PC-9 (cell line): ENCODE measurements at regions not wholly inside any gene's neighbourhood (a gene's known extent, or its start where the extent isn't known, plus 50 kb on each side); places are given as distances from the start of the nearest gene placed in this dataset.

Experiments
- BruUV-seq: library from RNA; stranded (reverse); fragments of 400-500 nt; replicated peaks from 2 replicates; lab custom pipeline; 2021; lab: Mats Ljungman, UMichigan
- CTCF ChIA-PET: fragments of 300-600 bp; sonication (Branson Sonifier 250); formaldehyde crosslinking; loops from one replicate; lab custom pipeline; 2022; ENCODE audit warnings: antibody characterized with exemption; lab: Charles Lee
- POLR2A ChIA-PET: fragments of 300-600 bp; sonication (Branson Sonifier 250); formaldehyde crosslinking; loops from one replicate; lab custom pipeline; 2022; ENCODE audit warnings: antibody characterized with exemption; ENCODE audit not compliant: unreplicated experiment; lab: Charles Lee
- DNase-seq, 2 experiments: peaks; one replicate each; pipeline versions ENCODE4 v3.0.0 to v3.0.0-alpha.2; 2015 to 2022; ENCODE audit warnings: mixed read lengths in 1 of 2
- H2AFZ ChIP-seq: fragments of 200-600 bp; sonication (generic); 2 replicates; pipeline ENCODE4 v1.8.1; 2017; ENCODE audit warnings: antibody characterized with exemption
- H3F3A ChIP-seq: fragments of 200-600 bp; sonication (generic); 2 replicates; pipeline ENCODE4 v1.8.1; 2017; ENCODE audit warnings: antibody characterized with exemption, mild to moderate bottlenecking, low read depth; ENCODE audit not compliant: insufficient read depth
- H3K27ac ChIP-seq: fragments of 200-600 bp; sonication (generic); 2 replicates; pipeline ENCODE4 v1.6.1; 2016; ENCODE audit warnings: mixed run types
- H3K27me3 ChIP-seq: fragments of 200-600 bp; sonication (generic); 2 replicates; pipeline ENCODE4 v1.6.1; 2016; ENCODE audit warnings: low read depth, mixed run types; ENCODE audit not compliant: insufficient read depth
- H3K36me3 ChIP-seq: fragments of 200-600 bp; sonication (generic); 2 replicates; pipeline ENCODE4 v1.6.1; 2016; ENCODE audit warnings: low read depth, mixed run types
- H3K4me1 ChIP-seq: fragments of 200-600 bp; sonication (generic); replicated peaks from 2 replicates; pipeline ENCODE4 v1.6.1; 2016; ENCODE audit warnings: mixed run types; ENCODE audit not compliant: insufficient read depth
- H3K4me2 ChIP-seq: fragments of 200-600 bp; sonication (generic); 2 replicates; pipeline ENCODE4 v1.6.1; 2017; ENCODE audit warnings: mixed run types
- H3K4me3 ChIP-seq: fragments of 200-600 bp; sonication (generic); 2 replicates; pipeline ENCODE4 v1.6.1; 2016; ENCODE audit warnings: mixed run types
- H3K79me2 ChIP-seq: fragments of 200-600 bp; sonication (generic); 2 replicates; pipeline ENCODE4 v1.6.1; 2017; ENCODE audit warnings: low read depth, mixed run types
- H3K9me2 ChIP-seq: fragments of 200-600 bp; sonication (generic); 2 replicates; pipeline ENCODE4 v1.8.1; 2017; ENCODE audit warnings: mild to moderate bottlenecking; ENCODE audit not compliant: insufficient read depth
- H3K9me3 ChIP-seq: fragments of 200-600 bp; sonication (generic); 2 replicates; pipeline ENCODE4 v1.8.1; 2016; ENCODE audit warnings: low read depth; ENCODE audit not compliant: insufficient read depth
- H4K20me1 ChIP-seq: fragments of 200-600 bp; sonication (generic); 2 replicates; pipeline ENCODE4 v1.8.1; 2017; ENCODE audit not compliant: insufficient read depth
- EZH2 ChIP-seq: fragments of 200-600 bp; sonication (generic); IDR thresholded peaks from 2 replicates; pipeline ENCODE4 v1.8.0; 2017; ENCODE audit warnings: antibody characterized with exemption, low read depth
- intact Hi-C: fragments of 100-400 bp; cut with micrococcal nuclease; formaldehyde crosslinking; loops from one replicate; pipeline ENCODE4 v1.10.0; 2022; ENCODE audit not compliant: unreplicated experiment
- TF ChIP-seq, protein P1 (sequence below): fragments of 200-600 bp; sonication (generic); conservative IDR thresholded peaks from 2 replicates; pipeline ENCODE4 v1.6.1; 2017; ENCODE audit warnings: mixed run types, antibody characterized with exemption, mild to moderate bottlenecking, moderate library complexity

GRCh38 chr6:12481292-12481691 is 191.1 kb downstream of the EDN1 start:
- Histone ChIP-seq H3K27me3 (no peaks in the 10 kb centered on the region), H2AFZ (no peak overlapping the region), H4K20me1 (no peaks in the 10 kb centered on the region), H3K36me3 (no peaks in the 10 kb centered on the region), H3K4me1 (peaks cover 30% of the 10 kb centered on the region), H3K4me3 (no peak overlapping the region), H3K79me2 (no peaks in the 10 kb centered on the region), H3K9me3 (peaks cover 20% of the 10 kb centered on the region; the same call in 1 of the 2 replicates), H3K27ac (no peak overlapping the region), H3K9me2 (no peaks in the 10 kb centered on the region), H3K4me2 (no peak overlapping the region), H3F3A (peaks cover 20% of the 10 kb centered on the region)
- no peak for DNase-seq
- POLR2A ChIA-PET = interaction anchor here (0.7 kb wide), 1 partner anchor 120 kb away, joined by 4 read pairs; no protein-coding TSS in a partner anchor
- no peak for TF ChIP-seq EZH2
- TF ChIP-seq, protein P1, sequence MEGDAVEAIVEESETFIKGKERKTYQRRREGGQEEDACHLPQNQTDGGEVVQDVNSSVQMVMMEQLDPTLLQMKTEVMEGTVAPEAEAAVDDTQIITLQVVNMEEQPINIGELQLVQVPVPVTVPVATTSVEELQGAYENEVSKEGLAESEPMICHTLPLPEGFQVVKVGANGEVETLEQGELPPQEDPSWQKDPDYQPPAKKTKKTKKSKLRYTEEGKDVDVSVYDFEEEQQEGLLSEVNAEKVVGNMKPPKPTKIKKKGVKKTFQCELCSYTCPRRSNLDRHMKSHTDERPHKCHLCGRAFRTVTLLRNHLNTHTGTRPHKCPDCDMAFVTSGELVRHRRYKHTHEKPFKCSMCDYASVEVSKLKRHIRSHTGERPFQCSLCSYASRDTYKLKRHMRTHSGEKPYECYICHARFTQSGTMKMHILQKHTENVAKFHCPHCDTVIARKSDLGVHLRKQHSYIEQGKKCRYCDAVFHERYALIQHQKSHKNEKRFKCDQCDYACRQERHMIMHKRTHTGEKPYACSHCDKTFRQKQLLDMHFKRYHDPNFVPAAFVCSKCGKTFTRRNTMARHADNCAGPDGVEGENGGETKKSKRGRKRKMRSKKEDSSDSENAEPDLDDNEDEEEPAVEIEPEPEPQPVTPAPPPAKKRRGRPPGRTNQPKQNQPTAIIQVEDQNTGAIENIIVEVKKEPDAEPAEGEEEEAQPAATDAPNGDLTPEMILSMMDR = no peak
- BruUV-seq = no TSS peak
- CTCF ChIA-PET = no interaction called here
- intact Hi-C loops = loop anchor here (5.0 kb wide), 2 partner anchors 121 to 169 kb away; no protein-coding TSS in a partner anchor

DNA sequence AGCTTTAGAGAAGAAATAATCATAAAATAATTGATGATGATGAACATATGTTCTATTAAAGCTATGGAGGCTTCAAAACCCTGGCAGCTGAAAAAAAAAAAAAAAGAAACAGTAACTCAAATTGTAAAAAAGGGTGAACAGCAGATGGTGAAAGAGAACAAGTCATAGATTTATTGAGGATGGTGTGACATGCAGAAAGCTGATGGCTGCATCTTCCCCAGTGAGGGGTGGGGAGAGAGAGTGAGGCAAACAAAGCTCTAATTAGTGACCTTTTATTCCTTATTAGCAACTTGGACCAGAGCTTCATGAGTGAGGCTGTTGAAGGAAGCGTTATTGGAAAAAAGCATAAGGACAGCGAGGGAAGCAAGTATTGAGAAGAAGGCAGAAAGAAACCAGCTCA is 191.7 kb downstream of the EDN1 start:
- no peak overlapping the region for H3K27ac ChIP-seq
- CTCF ChIA-PET = interaction anchor here (0.6 to 0.7 kb wide), 2 partner anchors 9 to 14 kb away, joined by 5 to 6 read pairs; no protein-coding TSS in a partner anchor

More for the DNA sequence above, 191.7 kb downstream of the EDN1 start:
- Histone ChIP-seq H3K36me3 (no peaks in the 10 kb centered on the region), H3F3A (peaks cover 20% of the 10 kb centered on the region), H3K4me2 (no peak overlapping the region), H3K4me1 (peaks cover 30% of the 10 kb centered on the region), H3K9me2 (no peaks in the 10 kb centered on the region), H2AFZ (no peak overlapping the region), H4K20me1 (no peaks in the 10 kb centered on the region), H3K79me2 (no peaks in the 10 kb centered on the region), H3K4me3 (no peak overlapping the region), H3K9me3 (peaks cover 20% of the 10 kb centered on the region; the same call in 1 of the 2 replicates), H3K27me3 (no peaks in the 10 kb centered on the region)
- no peak for DNase-seq
- TF ChIP-seq, protein P1 = no peak
- TF ChIP-seq EZH2 = no peak
- intact Hi-C loops = loop anchor here (2.0 to 5.0 kb wide), 3 partner anchors 120 to 191 kb away; partner anchors contain the start of gene EDN1
- BruUV-seq = no TSS peak
- POLR2A ChIA-PET = interaction anchor here (0.6 to 0.7 kb wide), 2 partner anchors 14 to 120 kb away, joined by 4 to 8 read pairs; no protein-coding TSS in a partner anchor
